Kidney (tissue), 13 donors: ENCODE measurements at regions not wholly inside any gene's neighbourhood (a gene's known extent, or its start where the extent isn't known, plus 50 kb on each side); places are given as distances from the start of the nearest gene placed in this dataset.

Experiments
- DNase-seq, 5 donors: peaks; one replicate each; pipeline ENCODE4 v3.0.0-alpha.2; 2013 to 2020
- FAIRE-seq: peaks from 2 replicates; lab custom pipeline; 2012; peaks lifted over from hg19 to GRCh38; lab: Jason Lieb, UNC
- H3K27ac ChIP-seq, 2 donors: one replicate each; pipeline ENCODE4 v1.7.0; 2013; ENCODE audit warnings: low read depth in 2 of 2, low read length in 2 of 2, inconsistent platforms in 1 of 2
- H3K27me3 ChIP-seq: one replicate; pipeline ENCODE4 v1.7.1; 2013; ENCODE audit warnings: low read length, inconsistent platforms; ENCODE audit not compliant: control insufficient read depth, insufficient read depth
- H3K36me3 ChIP-seq, 3 donors: one replicate each; pipeline versions ENCODE4 v1.7.0 to v1.7.1; 2013; ENCODE audit warnings: low read length in 3 of 3, control low read depth in 1 of 3, inconsistent platforms in 1 of 3; ENCODE audit not compliant: insufficient read depth in 3 of 3, control insufficient read depth in 2 of 3
- H3K4me1 ChIP-seq, 3 donors: one replicate each; pipeline versions ENCODE4 v1.7.0 to v1.7.1; 2013; ENCODE audit warnings: low read length in 3 of 3, inconsistent platforms in 1 of 3, low read depth in 1 of 3; ENCODE audit not compliant: control insufficient read depth in 2 of 3, insufficient read depth in 2 of 3
- H3K4me3 ChIP-seq, 3 donors: one replicate each; pipeline versions ENCODE4 v1.7.0 to v1.8.1; 2013; ENCODE audit warnings: low read length in 3 of 3, control low read depth in 1 of 3, inconsistent platforms in 1 of 3
- H3K9ac ChIP-seq, 3 donors: one replicate each; pipeline versions ENCODE4 v1.7.0 to v1.7.1; 2013; ENCODE audit warnings: low read length in 3 of 3, control low read depth in 1 of 3, inconsistent platforms in 1 of 3
- H3K9me3 ChIP-seq, 3 donors: one replicate each; pipeline versions ENCODE4 v1.7.0 to v1.7.1; 2013; ENCODE audit warnings: low read length in 3 of 3, control low read depth in 1 of 3, inconsistent platforms in 1 of 3; ENCODE audit not compliant: control insufficient read depth in 2 of 3, insufficient read depth in 1 of 3
- intact Hi-C: fragments of 100-400 bp; cut with DNase I; formaldehyde crosslinking; loops from one replicate; pipeline ENCODE4 v1.11.1; 2022
- TF ChIP-seq, protein P1 (sequence below): IDR thresholded peaks from 3 replicates; pipeline ENCODE4 v1.5.1; 2012; ENCODE audit warnings: mild to moderate bottlenecking, moderate library complexity, borderline replicate concordance; ENCODE audit not compliant: insufficient read depth; ENCODE audit errors: extremely low read depth
- donor health status: control.
- donor health status: control.
- donor health status: control.
- donor health status: control.
- donor health status: control.
- donor health status: DM: yes; HTN: yes; CAD: no.
- donor health status: Normal renal cell carcinoma (clear cell type).

DNA sequence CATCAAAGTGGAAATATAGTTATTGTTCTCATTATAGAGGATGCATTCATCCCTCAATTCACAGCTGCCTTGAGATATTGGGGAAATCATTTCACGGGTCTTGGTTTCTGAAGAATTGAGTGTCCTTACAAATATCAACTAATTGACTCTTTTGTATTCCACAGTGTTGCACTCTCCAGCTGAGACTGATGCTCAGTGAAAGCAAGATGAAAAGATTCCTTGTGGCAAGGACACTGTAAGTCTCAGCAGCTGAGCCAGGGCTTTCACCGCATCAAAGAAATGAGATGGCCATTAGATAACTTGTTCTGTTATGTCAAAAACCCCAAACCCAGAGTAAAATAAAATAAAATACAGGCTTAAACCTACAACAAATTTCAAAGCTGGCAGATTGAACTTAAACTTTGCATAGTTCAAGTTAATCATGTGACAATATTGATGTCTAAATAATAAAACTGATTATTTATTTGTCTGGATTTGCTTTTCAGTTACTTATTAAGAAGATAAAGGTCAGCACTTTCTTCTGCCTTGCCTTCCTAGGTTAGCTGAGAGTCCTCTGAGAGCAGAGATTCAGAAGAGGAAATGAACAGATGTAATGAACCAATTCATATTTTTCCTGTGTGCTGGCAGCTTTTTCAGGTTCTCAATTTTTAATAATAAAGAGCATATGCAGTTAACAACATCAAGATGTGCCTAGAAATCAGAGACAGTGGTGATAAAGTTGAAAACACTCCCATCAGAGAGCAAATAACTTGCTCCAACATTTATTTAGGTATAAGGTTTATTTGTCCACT lies 82.4 kb upstream of the SMLR1 start:
- TF ChIP-seq, protein P1, sequence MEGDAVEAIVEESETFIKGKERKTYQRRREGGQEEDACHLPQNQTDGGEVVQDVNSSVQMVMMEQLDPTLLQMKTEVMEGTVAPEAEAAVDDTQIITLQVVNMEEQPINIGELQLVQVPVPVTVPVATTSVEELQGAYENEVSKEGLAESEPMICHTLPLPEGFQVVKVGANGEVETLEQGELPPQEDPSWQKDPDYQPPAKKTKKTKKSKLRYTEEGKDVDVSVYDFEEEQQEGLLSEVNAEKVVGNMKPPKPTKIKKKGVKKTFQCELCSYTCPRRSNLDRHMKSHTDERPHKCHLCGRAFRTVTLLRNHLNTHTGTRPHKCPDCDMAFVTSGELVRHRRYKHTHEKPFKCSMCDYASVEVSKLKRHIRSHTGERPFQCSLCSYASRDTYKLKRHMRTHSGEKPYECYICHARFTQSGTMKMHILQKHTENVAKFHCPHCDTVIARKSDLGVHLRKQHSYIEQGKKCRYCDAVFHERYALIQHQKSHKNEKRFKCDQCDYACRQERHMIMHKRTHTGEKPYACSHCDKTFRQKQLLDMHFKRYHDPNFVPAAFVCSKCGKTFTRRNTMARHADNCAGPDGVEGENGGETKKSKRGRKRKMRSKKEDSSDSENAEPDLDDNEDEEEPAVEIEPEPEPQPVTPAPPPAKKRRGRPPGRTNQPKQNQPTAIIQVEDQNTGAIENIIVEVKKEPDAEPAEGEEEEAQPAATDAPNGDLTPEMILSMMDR = no peak
- H3K36me3 ChIP-seq = no peaks in the 10 kb centered on the region
- no peak overlapping the region for H3K27ac ChIP-seq
- H3K9ac ChIP-seq = no peak overlapping the region
- H3K27me3 ChIP-seq = no peaks in the 10 kb centered on the region
- no peak overlapping the region for H3K4me3 ChIP-seq
- no peaks in the 10 kb centered on the region for H3K4me1 ChIP-seq
- peaks cover 0 to 3% (median 0%) of the 10 kb centered on the region in 3 donors for H3K9me3 ChIP-seq
- intact Hi-C loops = no loop called here
- DNase-seq = no peak
- FAIRE-seq = no peak

DNA sequence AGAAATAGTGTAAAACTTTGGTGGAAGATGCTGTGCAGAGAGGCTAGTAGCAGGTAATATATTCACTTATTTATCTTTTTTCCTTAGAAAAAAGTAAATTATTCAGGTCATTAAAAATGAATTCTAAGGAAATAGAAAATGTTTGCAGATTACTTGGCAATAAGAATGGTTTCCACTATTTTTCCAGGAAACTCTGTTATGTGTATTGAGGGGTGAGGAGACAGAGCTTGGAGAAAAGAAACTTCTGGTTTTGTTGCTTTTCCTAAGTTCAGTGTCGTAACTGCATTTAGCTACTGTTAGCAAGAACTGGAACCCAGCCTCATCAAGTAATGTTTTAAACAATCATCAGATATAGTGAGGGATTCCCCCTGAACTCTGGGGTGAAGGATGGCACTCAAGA lies 79.2 kb upstream of the SMLR1 start:
- no peak overlapping the region for H3K4me3 ChIP-seq
- no peak overlapping the region for H3K9ac ChIP-seq
- H3K27me3 ChIP-seq = no peaks in the 10 kb centered on the region
- TF ChIP-seq, protein P1 = no peak
- H3K9me3 ChIP-seq = peaks cover 0 to 6% (median 0%) of the 10 kb centered on the region in 3 donors
- no peak overlapping the region for H3K27ac ChIP-seq
- no peak for DNase-seq
- FAIRE-seq = no peak
- intact Hi-C loops = no loop called here
- H3K4me1 ChIP-seq = no peaks in the 10 kb centered on the region
- H3K36me3 ChIP-seq = no peaks in the 10 kb centered on the region

DNA sequence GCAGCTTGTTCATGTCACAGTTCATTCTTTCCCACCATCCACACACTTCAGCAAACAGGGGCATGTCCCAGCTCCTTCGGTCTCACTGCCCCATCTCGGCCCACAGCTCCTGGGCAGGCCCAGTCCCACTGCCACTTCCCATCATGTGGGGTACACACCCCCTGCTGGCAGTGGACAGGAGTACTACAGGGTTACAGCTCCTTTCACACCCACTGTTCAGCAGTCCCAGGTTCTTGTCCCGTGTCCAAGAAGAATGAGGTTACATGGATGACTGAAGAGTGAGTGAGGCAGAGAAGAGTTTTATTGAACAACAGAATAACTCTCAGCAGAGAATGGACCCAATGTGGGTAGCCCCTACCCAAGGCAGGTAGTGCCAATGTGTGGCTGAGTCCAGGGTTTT lies 77.8 kb upstream of the SMLR1 start:
- Histone ChIP-seq H3K4me1 (no peaks in the 10 kb centered on the region), H3K36me3 (no peaks in the 10 kb centered on the region), H3K27me3 (no peaks in the 10 kb centered on the region), H3K4me3 (no peak overlapping the region), H3K27ac (no peak overlapping the region), H3K9me3 (peaks cover 0 to 6% (median 0%) of the 10 kb centered on the region in 3 donors), H3K9ac (no peak overlapping the region)
- DNase-seq = no peak
- FAIRE-seq = no peak
- intact Hi-C loops = no loop called here
- TF ChIP-seq, protein P1 = no peak
